Transverse colon (tissue), 4 donors: ENCODE measurements at regions not wholly inside any gene's neighbourhood (a gene's known extent, or its start where the extent isn't known, plus 50 kb on each side); places are given as distances from the start of the nearest gene placed in this dataset.

Experiments used
- DNase-seq: peaks from one replicate; pipeline ENCODE4 v3.0.0-alpha.2; 2019
- H3K27ac ChIP-seq, 4 donors: fragments of 200-600 bp; sonication (generic); 2 replicates each; pipeline ENCODE4 v1.5.1; 2016 to 2018; ENCODE audit warnings: inconsistent platforms in 4 of 4
- H3K27me3 ChIP-seq: fragments of 200-600 bp; sonication (generic); 2 replicates; pipeline ENCODE4 v1.5.1; 2017; ENCODE audit warnings: inconsistent platforms
- H3K36me3 ChIP-seq, 4 donors: fragments of 200-600 bp; sonication (generic); 2 replicates each; pipeline ENCODE4 v1.5.1; 2017 to 2019; ENCODE audit warnings: inconsistent platforms in 4 of 4
- H3K4me1 ChIP-seq, 4 donors: fragments of 200-600 bp; sonication (generic); 2 replicates each; pipeline ENCODE4 v1.5.1; 2017 to 2020; ENCODE audit warnings: inconsistent platforms in 4 of 4
- H3K4me3 ChIP-seq, 4 donors: fragments of 200-600 bp; sonication (generic); 1 replicate in 1 of 4; 2 replicates in 3 of 4; pipeline versions ENCODE4 v1.5.1 to v1.6.1; 2017 to 2019; ENCODE audit warnings: inconsistent platforms in 4 of 4
- H3K9me3 ChIP-seq, 2 donors: fragments of 200-600 bp; sonication (generic); 2 replicates each; pipeline ENCODE4 v1.5.1; 2017 to 2019; ENCODE audit warnings: inconsistent platforms in 2 of 2
- CTCF ChIP-seq, 5 experiments: fragments of 200-600 bp in 3 of 5; fragments of 450-650 bp in 2 of 5; sonication (generic) in 3 of 5; IDR thresholded peaks; 1 replicate in 2 of 5; 2 replicates in 3 of 5; pipeline ENCODE4 v1.5.1; 2016 to 2017; ENCODE audit warnings: antibody characterized with exemption in 5 of 5, inconsistent platforms in 3 of 5, mild to moderate bottlenecking in 2 of 5, moderate library complexity in 1 of 5
- EP300 ChIP-seq: sonication (generic); formaldehyde crosslinking; IDR thresholded peaks from one replicate; pipeline ENCODE4 v1.6.1; 2017; ENCODE audit warnings: antibody characterized with exemption, low read depth
- POLR2A ChIP-seq: fragments of 450-650 bp; IDR thresholded peaks from one replicate; pipeline ENCODE4 v1.6.1; 2016; ENCODE audit warnings: antibody characterized with exemption, mild to moderate bottlenecking, moderate library complexity
- POLR2AphosphoS5 ChIP-seq, 3 donors: sonication (generic); formaldehyde crosslinking; IDR thresholded peaks; one replicate each; pipeline ENCODE4 v1.6.1; 2016; ENCODE audit warnings: antibody characterized with exemption in 3 of 3
- WGBS, 2 donors: methylation state at CpG; one replicate each; pipeline ENCODE4 v1.1.5; 2018; ENCODE audit warnings: low coverage in 1 of 2; 5-methylcytosine and 5-hydroxymethylcytosine counted together
- in situ Hi-C, 4 donors: fragments of 200-750 bp; cut with MboI; loops; one replicate each; pipeline versions ENCODE4 v1.15.0 to v1.15.1; 2017; ENCODE audit warnings: low sequenced_read_pairs in 3 of 4, low pct_ligation_motif_present in 1 of 4, low pct_unique_long_range_greater_than_20kb in 1 of 4
- intact Hi-C: fragments of 100-400 bp; cut with DNase I; formaldehyde crosslinking; loops from one replicate; pipeline ENCODE4 v1.15.1; 2023; ENCODE audit warnings: low total_unique reads

DNA sequence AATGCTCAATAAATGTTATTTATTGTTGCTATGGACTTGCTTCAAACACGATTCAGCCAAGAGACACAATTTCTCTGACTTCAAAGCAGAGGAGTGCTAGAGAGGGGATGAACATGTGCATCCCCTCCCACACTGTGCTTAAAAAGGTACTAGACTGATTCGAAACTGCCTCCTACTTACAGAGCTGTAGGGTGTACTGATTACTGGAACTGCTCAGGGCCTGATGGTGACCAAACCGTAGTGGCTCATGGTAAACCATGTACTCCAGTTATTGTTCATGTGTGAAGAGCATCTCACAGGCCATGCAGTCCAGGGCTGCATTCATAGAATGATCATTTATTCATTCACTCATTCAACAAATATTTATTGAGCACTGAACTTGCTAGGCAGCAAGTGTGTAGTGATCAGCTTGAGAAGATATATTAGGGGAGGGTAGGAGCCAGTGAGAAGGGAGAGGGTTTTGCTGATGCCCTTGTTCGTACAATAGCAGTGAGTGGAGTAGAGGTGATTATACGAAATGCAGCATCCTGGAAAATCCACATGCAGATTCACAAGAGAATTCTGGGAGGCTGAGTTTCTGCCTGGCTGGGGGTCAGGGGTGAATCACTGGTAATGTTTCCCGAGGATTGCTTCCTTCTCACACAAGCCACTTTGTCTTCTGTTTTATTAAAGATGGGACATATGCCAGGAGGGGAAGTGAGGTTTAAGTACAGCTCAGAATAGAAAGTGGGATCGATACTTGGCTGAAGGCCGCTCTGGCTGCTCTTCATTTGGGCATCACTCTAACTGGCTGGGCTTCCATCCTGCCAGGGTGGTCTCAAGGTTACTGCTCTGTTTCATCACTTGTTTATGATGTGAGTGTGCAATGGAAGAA lies 245.4 kb downstream of the RAD51AP2 start:
- 41 to 60% methylated on average over 3 to 8 of the region's 8 CpGs for WGBS, 2 donors
- Histone ChIP-seq H3K4me3 (no peak overlapping the region), H3K27ac (no peak overlapping the region), H3K27me3 (no peaks in the 10 kb centered on the region), H3K9me3 (no peaks in the 10 kb centered on the region), H3K36me3 (no peaks in the 10 kb centered on the region), H3K4me1 (no peaks in the 10 kb centered on the region)
- in situ Hi-C loops (no loop called here), intact Hi-C loops (no loop called here)
- no peak for DNase-seq
- TF ChIP-seq CTCF (IDR thresholded peaks at IDR 0.05) (no peak), POLR2A (no peak), EP300 (no peak), POLR2AphosphoS5 (IDR thresholded peaks at IDR 0.05) (no peak)

DNA sequence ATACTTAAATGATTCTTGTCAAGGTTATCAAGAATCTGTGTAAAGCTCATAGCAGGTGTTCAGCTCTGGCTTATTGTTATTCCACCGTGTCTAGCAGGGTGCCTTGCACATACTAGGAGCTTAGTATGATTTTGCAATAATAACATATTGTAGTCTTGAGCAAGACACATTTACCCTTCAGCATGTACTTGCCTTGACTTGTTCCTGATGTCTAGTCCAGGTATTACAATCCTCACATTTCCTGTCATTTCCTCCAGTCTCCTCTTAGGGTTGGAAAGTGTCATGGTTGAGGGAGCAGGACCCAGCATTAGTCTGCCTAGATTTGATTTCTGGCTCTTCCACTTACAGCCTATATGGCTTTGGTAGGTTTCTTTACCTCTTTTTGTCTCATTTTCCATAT lies 246.1 kb downstream of the RAD51AP2 start:
- no peaks in the 10 kb centered on the region for H3K9me3 ChIP-seq
- H3K4me3 ChIP-seq: no peak overlapping the region
- no peaks in the 10 kb centered on the region for H3K36me3 ChIP-seq
- intact Hi-C loops: no loop called here
- in situ Hi-C loops: no loop called here
- H3K27ac ChIP-seq: no peak overlapping the region
- no peak for DNase-seq
- TF ChIP-seq CTCF (IDR thresholded peaks at IDR 0.05) (no peak), POLR2A (no peak), EP300 (no peak), POLR2AphosphoS5 (IDR thresholded peaks at IDR 0.05) (no peak)
- no peaks in the 10 kb centered on the region for H3K4me1 ChIP-seq
- no peaks in the 10 kb centered on the region for H3K27me3 ChIP-seq
- 80 to 85% methylated on average over 1 of the region's 1 CpG for WGBS, 2 donors

- intact Hi-C loops (no loop called here), in situ Hi-C loops (no loop called here)
- Histone ChIP-seq H3K36me3 (no peaks in the 10 kb centered on the region), H3K27ac (no peak overlapping the region), H3K27me3 (no peaks in the 10 kb centered on the region), H3K4me3 (no peak overlapping the region), H3K9me3 (no peaks in the 10 kb centered on the region), H3K4me1 (no peaks in the 10 kb centered on the region)
- TF ChIP-seq CTCF (IDR thresholded peaks at IDR 0.05): no peak
- no peak for TF ChIP-seq POLR2A
- DNase-seq: no peak
- WGBS, 2 donors: 85 to 86% methylated on average over 4 of the region's 4 CpGs
These were observed 246.8 kb downstream of the RAD51AP2 start for GRCh38 chr2:17271416-17271815.

DNA sequence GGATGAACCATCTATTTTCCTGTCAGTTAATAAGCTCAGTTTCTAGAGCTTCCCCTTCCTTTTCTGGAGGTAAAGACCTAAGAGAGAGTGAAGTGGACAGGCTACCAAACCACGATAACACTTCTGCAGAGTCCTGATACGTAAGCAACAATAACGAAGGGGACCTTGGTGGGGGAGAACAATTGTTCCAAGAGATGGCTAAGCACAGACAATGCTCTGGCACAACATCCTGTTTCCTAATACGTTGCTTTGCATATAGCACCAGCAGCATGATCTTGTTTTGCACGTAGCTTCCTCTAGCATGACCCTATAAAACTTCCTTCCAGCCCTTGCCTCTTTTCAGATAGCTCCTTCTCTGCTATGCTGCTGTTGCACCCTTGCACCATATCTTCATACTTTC lies 247.3 kb downstream of the RAD51AP2 start:
- H3K27me3 ChIP-seq: no peaks in the 10 kb centered on the region
- DNase-seq: no peak
- H3K27ac ChIP-seq: no peak overlapping the region
- no peaks in the 10 kb centered on the region for H3K36me3 ChIP-seq
- in situ Hi-C loops (no loop called here), intact Hi-C loops (no loop called here)
- TF ChIP-seq POLR2AphosphoS5 (IDR thresholded peaks at IDR 0.05): no peak
- TF ChIP-seq EP300: no peak
- no peak for TF ChIP-seq POLR2A
- TF ChIP-seq CTCF (IDR thresholded peaks at IDR 0.05): no peak
- H3K4me3 ChIP-seq: no peak overlapping the region
- H3K9me3 ChIP-seq: no peaks in the 10 kb centered on the region
- 69 to 80% methylated on average over 1 to 5 of the region's 5 CpGs for WGBS, 2 donors
- no peaks in the 10 kb centered on the region for H3K4me1 ChIP-seq
